B cell (primary cell): ENCODE measurements at regions not wholly inside any gene's neighbourhood (a gene's known extent, or its start where the extent isn't known, plus 50 kb on each side); places are given as distances from the start of the nearest gene placed in this dataset.

Experiments
- ATAC-seq: fragments of 200-7000 bp; cut with Tn5 transposase; one replicate; pipeline ENCODE4 v1.10.0; 2021; ENCODE audit warnings: low read depth, mild to moderate bottlenecking, moderate number of reproducible peaks, moderate library complexity
- CTCF ChIA-PET: fragments of 350-600 bp; sonication (Branson Sonifier 250); formaldehyde crosslinking; loops from one replicate; lab custom pipeline; 2021; ENCODE audit warnings: antibody characterized with exemption, inconsistent platforms; lab: Charles Lee
- POLR2A ChIA-PET: fragments of 350-600 bp; sonication (Branson Sonifier 250); formaldehyde crosslinking; loops from one replicate; lab custom pipeline; 2021; ENCODE audit warnings: antibody characterized with exemption; lab: Charles Lee
- DNase-seq: peaks from one replicate; pipeline ENCODE4 v3.0.0; 2013
- H2AFZ ChIP-seq: 2 replicates; pipeline ENCODE4 v1.6.1; 2012; ENCODE audit warnings: mild to moderate bottlenecking, low read depth, low read length; ENCODE audit not compliant: insufficient read depth, poor library complexity, severe bottlenecking
- H3K27ac ChIP-seq, 2 donors: 1 replicate in 1 of 2; 2 replicates in 1 of 2; pipeline ENCODE4 v1.5.1; 2012 to 2013; ENCODE audit warnings: low read length in 2 of 2, mild to moderate bottlenecking in 2 of 2, moderate library complexity in 1 of 2
- H3K27me3 ChIP-seq, 4 experiments: fragments of 200-600 bp in 1 of 4; sonication (generic) in 1 of 4; replicated peaks in 1 of 4; 1 replicate in 2 of 4; 2 replicates in 2 of 4; pipeline versions ENCODE4 v1.6.1 to v1.7.0; 2013 to 2016; ENCODE audit warnings: low read length in 3 of 4, mild to moderate bottlenecking in 2 of 4, mixed read lengths in 1 of 4, moderate library complexity in 1 of 4; ENCODE audit not compliant: insufficient read depth in 4 of 4, control insufficient read depth in 3 of 4; ENCODE audit errors: control extremely low read depth in 1 of 4
- H3K36me3 ChIP-seq, 2 experiments: replicated peaks in 1 of 2; 1 replicate in 1 of 2; 2 replicates in 1 of 2; pipeline versions ENCODE4 v1.6.1 to v1.7.1; 2013; ENCODE audit warnings: low read length in 1 of 2; ENCODE audit not compliant: insufficient read depth in 2 of 2, control insufficient read depth in 1 of 2; ENCODE audit errors: control extremely low read depth in 1 of 2, extremely low read depth in 1 of 2
- H3K4me1 ChIP-seq, 2 donors: fragments of 200-600 bp in 1 of 2; sonication (generic) in 1 of 2; 1 replicate in 1 of 2; 2 replicates in 1 of 2; pipeline versions ENCODE4 v1.5.1 to v1.6.1; 2013 to 2017; ENCODE audit warnings: low read length in 2 of 2; ENCODE audit not compliant: control insufficient read depth in 2 of 2, insufficient read depth in 2 of 2
- H3K4me2 ChIP-seq: replicated peaks from 2 replicates; pipeline ENCODE3; 2012; ENCODE audit warnings: mild to moderate bottlenecking, low read depth, low read length; ENCODE audit not compliant: poor library complexity, severe bottlenecking
- H3K4me3 ChIP-seq, 5 experiments: fragments of 200-600 bp in 1 of 5; sonication (generic) in 1 of 5; 1 replicate in 3 of 5; 2 replicates in 2 of 5; pipeline versions ENCODE4 v1.5.1 to v1.7.0; 2011 to 2016; ENCODE audit warnings: low read length in 4 of 5, mild to moderate bottlenecking in 4 of 5, low read depth in 2 of 5, control low read depth in 1 of 5, moderate library complexity in 1 of 5; ENCODE audit not compliant: insufficient read depth in 1 of 5; ENCODE audit errors: control extremely low read depth in 1 of 5, extremely low read depth in 1 of 5
- H3K79me2 ChIP-seq: fragments of 200-600 bp; sonication (generic); one replicate; pipeline ENCODE4 v1.6.0; 2016; ENCODE audit warnings: low read length; ENCODE audit not compliant: control insufficient read depth, insufficient read depth
- H3K9ac ChIP-seq: fragments of 200-600 bp; sonication (generic); 2 replicates; pipeline ENCODE4 v1.6.1; 2017; ENCODE audit warnings: mild to moderate bottlenecking, low read length, moderate library complexity
- H3K9me3 ChIP-seq, 3 donors: one replicate each; pipeline versions ENCODE4 v1.6.1 to v1.7.1; 2013; ENCODE audit warnings: low read length in 2 of 3; ENCODE audit not compliant: control insufficient read depth in 2 of 3, insufficient read depth in 1 of 3; ENCODE audit errors: control extremely low read depth in 1 of 3
- H4K20me1 ChIP-seq: 2 replicates; pipeline ENCODE4 v1.6.0; 2012; ENCODE audit warnings: mild to moderate bottlenecking, low read length; ENCODE audit not compliant: insufficient read depth, control insufficient read depth, poor library complexity, severe bottlenecking
- H3K27ac Mint-ChIP-seq: one replicate; pipeline ENCODE4 v1.8.0; 2021; ENCODE audit warnings: mixed read lengths
- H3K27me3 Mint-ChIP-seq: one replicate; pipeline ENCODE4 v1.8.0; 2021; ENCODE audit warnings: mixed read lengths
- H3K4me1 Mint-ChIP-seq: one replicate; pipeline ENCODE4 v1.8.0; 2021; ENCODE audit warnings: mixed read lengths
- H3K4me3 Mint-ChIP-seq: one replicate; pipeline ENCODE4 v1.8.0; 2021; ENCODE audit warnings: mixed read lengths
- H3K9me3 Mint-ChIP-seq: one replicate; pipeline ENCODE4 v1.8.0; 2022; ENCODE audit warnings: mixed read lengths; ENCODE audit not compliant: insufficient read depth
- CTCF ChIP-seq: fragments of 200-600 bp; IDR thresholded peaks from one replicate; pipeline ENCODE4 v1.8.0; 2022; ENCODE audit warnings: antibody characterized with exemption, mild to moderate bottlenecking
- EZH2 ChIP-seq: IDR thresholded peaks from 2 replicates; pipeline ENCODE4 v1.6.1; 2012; ENCODE audit warnings: borderline replicate concordance, low read depth, mild to moderate bottlenecking, moderate library complexity, low read length; ENCODE audit not compliant: insufficient read depth, poor library complexity, severe bottlenecking
- WGBS: methylation state at CpG from one replicate; pipeline ENCODE4 v1.1.5; 2013; ENCODE audit warnings: missing lambda C conversion rate; ENCODE audit not compliant: insufficient coverage; 5-methylcytosine and 5-hydroxymethylcytosine counted together
- intact Hi-C: fragments of 100-400 bp; cut with micrococcal nuclease; formaldehyde crosslinking; loops from one replicate; pipeline ENCODE4 v1.10.0; 2022

- Histone ChIP-seq H3K27me3 (no peaks in the 10 kb centered on the region), H3K4me2 (no peak overlapping the region), H3K79me2 (no peaks in the 10 kb centered on the region), H2AFZ (no peak overlapping the region), H3K9ac (no peak overlapping the region), H3K27ac (no peak overlapping the region), H3K36me3 (no peaks in the 10 kb centered on the region), H3K4me1 (no peaks in the 10 kb centered on the region), H3K9me3 (peaks cover 0 to 13% (median 2%) of the 10 kb centered on the region in 3 donors), H3K4me3 (no peak overlapping the region), H4K20me1 (no peaks in the 10 kb centered on the region)
- WGBS: 88% methylated on average over 5 of the region's 9 CpGs
- Mint-ChIP-seq H3K27me3 (no peaks in the 10 kb centered on the region), H3K27ac (no peak overlapping the region), H3K9me3 (peaks cover 3% of the 10 kb centered on the region), H3K4me3 (no peak overlapping the region), H3K4me1 (no peaks in the 10 kb centered on the region)
- intact Hi-C loops: no loop called here
- ATAC-seq (no peak), DNase-seq (no peak)
- TF ChIP-seq EZH2: no peak
- TF ChIP-seq CTCF: no peak
- ChIA-PET POLR2A (no interaction called here), CTCF (no interaction called here)
Measured at GRCh38 chr4:25500626-25501316, 123.7 kb downstream of the ANAPC4 start.

- no peaks in the 10 kb centered on the region for H3K4me1 Mint-ChIP-seq
- no peak overlapping the region for H3K9ac ChIP-seq
- no peaks in the 10 kb centered on the region for H4K20me1 ChIP-seq
- peaks cover 0 to 21% (median 2%) of the 10 kb centered on the region in 3 donors for H3K9me3 ChIP-seq
- H3K27ac ChIP-seq: no peak overlapping the region
- H3K4me2 ChIP-seq: no peak overlapping the region
- H3K79me2 ChIP-seq: no peaks in the 10 kb centered on the region
- H3K4me1 ChIP-seq: no peaks in the 10 kb centered on the region
- no peak overlapping the region for H3K27ac Mint-ChIP-seq
- no peaks in the 10 kb centered on the region for H3K36me3 ChIP-seq
- no peak overlapping the region for H2AFZ ChIP-seq
- intact Hi-C loops: no loop called here
- no peaks in the 10 kb centered on the region for H3K27me3 ChIP-seq
- WGBS: 83% methylated on average over 1 of the region's 4 CpGs
- CTCF ChIA-PET: no interaction called here
- no peak for TF ChIP-seq EZH2
- no peak for TF ChIP-seq CTCF
- H3K27me3 Mint-ChIP-seq: no peaks in the 10 kb centered on the region
- no peak overlapping the region for H3K4me3 Mint-ChIP-seq
- ATAC-seq (no peak), DNase-seq (no peak)
- H3K4me3 ChIP-seq: no peak overlapping the region
- POLR2A ChIA-PET: no interaction called here
- peaks cover 3% of the 10 kb centered on the region for H3K9me3 Mint-ChIP-seq
Measured at GRCh38 chr4:25502115-25502514, 125.1 kb downstream of the ANAPC4 start.
